Heart left ventricle (tissue), 13 donors: ENCODE measurements at regions not wholly inside any gene's neighbourhood (a gene's known extent, or its start where the extent isn't known, plus 50 kb on each side); places are given as distances from the start of the nearest gene placed in this dataset.

Experiments
- CTCF ChIP-seq, 12 donors: fragments of 200-600 bp; sonication (generic) in 4 of 12; IDR thresholded peaks; one replicate each; pipeline versions ENCODE4 v1.5.0 to v1.8.0; 2018 to 2022; ENCODE audit warnings: antibody characterized with exemption in 12 of 12, mild to moderate bottlenecking in 5 of 12
- POLR2A ChIP-seq, 2 donors: fragments of 450-650 bp; IDR thresholded peaks; one replicate each; pipeline ENCODE4 v1.6.1; 2017; ENCODE audit warnings: antibody characterized with exemption in 2 of 2, mild to moderate bottlenecking in 2 of 2, moderate library complexity in 2 of 2
- donor health status: ischemic (EF 13 %, LVEDD 7.1; RV severe dilation, severe dysfunction).
- donor health status: DM: no; HTN: yes; CAD: no.
- donor health status: DM: no; HTN: no; CAD: no.
- donor health status: ischemic (EF 25% LVEDD 6.9; RV normal size, moderate dysfunction).
- donor health status: ischemic (EF 25% LVEDD 5.7; RV mildly dilated, moderate dysfunction).
- donor health status: ischemic (EF 35%, LVEDD 5.7; RV mildly dilated, moderate dysfunction).
- donor health status: nonischemic (EF 11% LVEDD 7.7; RV severe dilation, severe dysfunction).
- donor health status: DM: yes; HTN: yes; CAD: no.
- donor health status: PGD.
- donor health status: ischemic (EF 29% LVEDD 5.4; RV normal size, mild dysfunction).
- donor health status: nonischemic (EF 23%, LVEDD 6.1; RV moderate dilation, normal function).

- no peak for TF ChIP-seq CTCF (IDR thresholded peaks at IDR 0.05)
- no peak for TF ChIP-seq POLR2A (IDR thresholded peaks at IDR 0.05)
Observed at GRCh38 chr12:84704856-84705255, 207.7 kb downstream of the SLC6A15 start.
